OCI-LY1 (cell line): ENCODE measurements at regions not wholly inside any gene's neighbourhood (a gene's known extent, or its start where the extent isn't known, plus 50 kb on each side); places are given as distances from the start of the nearest gene placed in this dataset.

ENCODE experiments used
- EZH2 ChIP-seq: fragments of 200-600 bp; sonication (generic), shearing (Covaris generic); IDR thresholded peaks from 2 replicates; pipeline ENCODE4 v1.8.0; 2017; ENCODE audit warnings: borderline replicate concordance, mixed run types, mild to moderate bottlenecking, antibody characterized with exemption, low read length, moderate library complexity, mixed read lengths
- TF ChIP-seq, protein P1 (sequence below): fragments of 200-600 bp; sonication (generic), shearing (Covaris generic); IDR thresholded peaks from 2 replicates; pipeline ENCODE4 v1.5.1; 2017; ENCODE audit warnings: mild to moderate bottlenecking, antibody characterized with exemption, low read length, moderate library complexity, mixed read lengths

GRCh38 chr10:120011359-120012130, 119.0 kb downstream of the SEC23IP start:
- TF ChIP-seq, protein P1, sequence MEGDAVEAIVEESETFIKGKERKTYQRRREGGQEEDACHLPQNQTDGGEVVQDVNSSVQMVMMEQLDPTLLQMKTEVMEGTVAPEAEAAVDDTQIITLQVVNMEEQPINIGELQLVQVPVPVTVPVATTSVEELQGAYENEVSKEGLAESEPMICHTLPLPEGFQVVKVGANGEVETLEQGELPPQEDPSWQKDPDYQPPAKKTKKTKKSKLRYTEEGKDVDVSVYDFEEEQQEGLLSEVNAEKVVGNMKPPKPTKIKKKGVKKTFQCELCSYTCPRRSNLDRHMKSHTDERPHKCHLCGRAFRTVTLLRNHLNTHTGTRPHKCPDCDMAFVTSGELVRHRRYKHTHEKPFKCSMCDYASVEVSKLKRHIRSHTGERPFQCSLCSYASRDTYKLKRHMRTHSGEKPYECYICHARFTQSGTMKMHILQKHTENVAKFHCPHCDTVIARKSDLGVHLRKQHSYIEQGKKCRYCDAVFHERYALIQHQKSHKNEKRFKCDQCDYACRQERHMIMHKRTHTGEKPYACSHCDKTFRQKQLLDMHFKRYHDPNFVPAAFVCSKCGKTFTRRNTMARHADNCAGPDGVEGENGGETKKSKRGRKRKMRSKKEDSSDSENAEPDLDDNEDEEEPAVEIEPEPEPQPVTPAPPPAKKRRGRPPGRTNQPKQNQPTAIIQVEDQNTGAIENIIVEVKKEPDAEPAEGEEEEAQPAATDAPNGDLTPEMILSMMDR: no peak
- TF ChIP-seq EZH2: no peak
